HL-60 (cell line): ENCODE measurements at regions not wholly inside any gene's neighbourhood (a gene's known extent, or its start where the extent isn't known, plus 50 kb on each side); places are given as distances from the start of the nearest gene placed in this dataset.

Experiments used
- CTCF ChIP-seq: IDR thresholded peaks from one replicate; pipeline ENCODE4 v1.5.1; 2011; ENCODE audit warnings: low read length, control low read depth, inconsistent platforms; ENCODE audit not compliant: insufficient read depth
- REST ChIP-seq: IDR thresholded peaks from 2 replicates; pipeline ENCODE4 v1.6.1; 2012; ENCODE audit warnings: low read depth; ENCODE audit not compliant: insufficient replicate concordance

GRCh38 chr6:71544906-71545305 is 256.3 kb downstream of the OGFRL1 start:
- no peak for TF ChIP-seq CTCF
- TF ChIP-seq REST = no peak
